ENCODE measurements at regions not wholly inside any gene's neighbourhood (a gene's known extent, or its start where the extent isn't known, plus 50 kb on each side); places are given as distances from the start of the nearest gene placed in this dataset.

- no peak overlapping the region for H3K9ac ChIP-seq (replicated peaks in 1 of 4; ENCODE audit: extremely low read depth in 1 of 4, low read depth in 3 of 4, low read length in 3 of 4)
- no peak overlapping the region for H4K91ac ChIP-seq (replicated peaks; ENCODE audit: insufficient read length, low read length)
- H3K79me2 ChIP-seq (ENCODE audit: control insufficient read depth in 1 of 2, insufficient read depth in 2 of 2, low read length in 2 of 2): no peaks in the 10 kb centered on the region
- H3K56ac ChIP-seq (replicated peaks; ENCODE audit: insufficient read length, low read depth, low read length): no peak overlapping the region
- H4K5ac ChIP-seq (ENCODE audit: insufficient read length, low read depth, low read length): no peak overlapping the region
- no peak for DNase-seq (ENCODE audit: low read depth in 1 of 2, low spot score in 2 of 2)
- no peak overlapping the region for H2BK20ac ChIP-seq (ENCODE audit: low read length)
- H3K79me1 ChIP-seq (ENCODE audit: low read depth, low read length): peaks cover 2% of the 10 kb centered on the region; the same call in 1 of the 2 replicates
- no peak overlapping the region for H2AK5ac ChIP-seq (ENCODE audit: low read depth, low read length)
- ChIA-PET POLR2A (ENCODE audit: partially characterized antibody) (no interaction called here), CTCF (ENCODE audit: partially characterized antibody) (interaction anchor here (0.8 to 1.2 kb wide), 2 partner anchors 15 to 19 kb away, joined by 3 read pairs; no protein-coding TSS in a partner anchor)
- no peak overlapping the region for H3K4me3 ChIP-seq (ENCODE audit: extremely low read depth in 1 of 4, insufficient read depth in 2 of 4, low read depth in 3 of 4, low read length in 4 of 4)
- no peaks in the 10 kb centered on the region; a peak in 1 of 7 replicates for H3K27me3 ChIP-seq (replicated peaks in 1 of 4; ENCODE audit: control insufficient read depth in 3 of 4, extremely low read depth in 1 of 4, insufficient read depth in 3 of 4, low read length in 3 of 4)
- H3K4me1 ChIP-seq (replicated peaks in 1 of 4; ENCODE audit: control insufficient read depth in 3 of 4, insufficient read depth in 4 of 4, low read length in 3 of 4): peaks cover 3 to 15% (median 5%) of the 10 kb centered on the region in 4 experiments
- H4K20me1 ChIP-seq (replicated peaks in 1 of 2; ENCODE audit: control insufficient read depth in 1 of 2, insufficient read depth in 2 of 2, low read length in 2 of 2): no peaks in the 10 kb centered on the region
- no peak for FAIRE-seq
- H3K23me2 ChIP-seq (ENCODE audit: low read depth, low read length): no peaks in the 10 kb centered on the region
- no peak overlapping the region for H3K18ac ChIP-seq (ENCODE audit: extremely low read depth, low read length)
- no peak overlapping the region for H2BK120ac ChIP-seq (replicated peaks; ENCODE audit: low read depth, low read length)
- no peak overlapping the region for H4K8ac ChIP-seq (ENCODE audit: extremely low read depth, insufficient read depth, low read length)
- no peak overlapping the region for H3K14ac ChIP-seq (ENCODE audit: insufficient read length)
- WGBS, 2 experiments (ENCODE audit: extremely low coverage in 1 of 2, insufficient coverage in 1 of 2, insufficient read length in 1 of 2, insufficient replicate concordance in 2 of 2, low coverage in 1 of 2, low lambda C conversion rate in 2 of 2, missing lambda C conversion rate in 1 of 2): 83% methylated on average over 6 of the region's 6 CpGs; no CpG with 5 or more reads in 1 of the 2 experiments
- no peak overlapping the region for H2BK12ac ChIP-seq (ENCODE audit: low read depth, low read length)
- no peak overlapping the region for H3K27ac ChIP-seq (ENCODE audit: low read depth, low read length)
- H3K36me3 ChIP-seq (ENCODE audit: control insufficient read depth in 2 of 4, insufficient read depth in 4 of 4, low read length in 3 of 4): no peaks in the 10 kb centered on the region
- H3K4me2 ChIP-seq (ENCODE audit: insufficient read depth in 1 of 2, low read depth in 2 of 2, low read length in 2 of 2): no peak overlapping the region; a peak in 1 of 4 replicates
- no peaks in the 10 kb centered on the region for H3K9me3 ChIP-seq (ENCODE audit: insufficient read depth in 2 of 2, low read depth in 1 of 2, low read length in 1 of 2)
- H2BK5ac ChIP-seq (ENCODE audit: low read depth, low read length): no peak overlapping the region
- no peak overlapping the region for H2BK15ac ChIP-seq (ENCODE audit: low read length)
- H3K4ac ChIP-seq (replicated peaks; ENCODE audit: insufficient read length, low read depth, low read length): no peak overlapping the region
- H2AFZ ChIP-seq (ENCODE audit: low read length): no peak overlapping the region
- no peak overlapping the region for H3K23ac ChIP-seq (ENCODE audit: insufficient read length)
- no peak for TF ChIP-seq SIN3A (conservative IDR thresholded peaks at IDR 0.05 in 1 of 2, IDR thresholded peaks at IDR 0.05 in 1 of 2; ENCODE audit: low read depth in 1 of 2, low read length in 2 of 2)
- no peak for TF ChIP-seq TCF12 (IDR thresholded peaks at IDR 0.05; ENCODE audit: low read depth, low read length)
- TF ChIP-seq RFX5 (IDR thresholded peaks at IDR 0.05; ENCODE audit: borderline replicate concordance, low read depth, low read length): no peak
- TF ChIP-seq TBP (IDR thresholded peaks at IDR 0.05; ENCODE audit: low read depth, low read length): no peak
- no peak for TF ChIP-seq SP2 (IDR thresholded peaks at IDR 0.05; ENCODE audit: low read length)
- no peak for TF ChIP-seq BACH1 (IDR thresholded peaks at IDR 0.05; ENCODE audit: low read length)
- no peak for TF ChIP-seq NRF1 (IDR thresholded peaks at IDR 0.05; ENCODE audit: low read depth, low read length)
- no peak for TF ChIP-seq ZNF274 (IDR thresholded peaks at IDR 0.05; ENCODE audit: borderline replicate concordance, extremely low read depth, low read length)
- TF ChIP-seq EGR1 (IDR thresholded peaks at IDR 0.05; ENCODE audit: borderline replicate concordance, low read depth, low read length): no peak
- no peak for TF ChIP-seq CTCF (IDR thresholded peaks at IDR 0.05; ENCODE audit: control extremely low read depth in 1 of 3, insufficient read depth in 1 of 3, low read depth in 1 of 3, low read length in 3 of 3)
- TF ChIP-seq TAF7 (optimal IDR thresholded peaks at IDR 0.05; ENCODE audit: borderline replicate concordance, low read depth, low read length): no peak
Measured at GRCh38 chr3:72299321-72299802, 514.4 kb upstream of the PROK2 start.

All from H1 (cell line).